GM23338 (cell line): ENCODE measurements at regions not wholly inside any gene's neighbourhood (a gene's known extent, or its start where the extent isn't known, plus 50 kb on each side); places are given as distances from the start of the nearest gene placed in this dataset.

Source experiments
- CREB1 ChIP-seq: fragments of 250-450 bp; sonication (Bioruptor Pico); IDR thresholded peaks from 2 replicates; pipeline ENCODE4 v1.5.0; 2020; ENCODE audit warnings: low read depth, mild to moderate bottlenecking, moderate library complexity
- CTCF ChIP-seq, 2 experiments: fragments of 200-600 bp in 1 of 2; sonication (generic) in 1 of 2; conservative IDR thresholded peaks; 2 replicates each; pipeline versions ENCODE4 v1.5.1 to v1.6.1; 2016 to 2017; ENCODE audit warnings: antibody characterized with exemption in 2 of 2, low read depth in 2 of 2, mild to moderate bottlenecking in 2 of 2, moderate library complexity in 1 of 2
- EZH2 ChIP-seq: fragments of 200-600 bp; sonication (generic); IDR thresholded peaks from one replicate; pipeline ENCODE4 v1.8.0; 2017; ENCODE audit warnings: antibody characterized with exemption, mild to moderate bottlenecking, low read depth; ENCODE audit not compliant: unreplicated experiment
- EZH2phosphoT487 ChIP-seq: fragments of 200-600 bp; sonication (generic); IDR thresholded peaks from one replicate; pipeline ENCODE4 v1.8.1; 2018; ENCODE audit warnings: antibody characterized with exemption; ENCODE audit not compliant: unreplicated experiment
- POLR2AphosphoS5 ChIP-seq: IDR thresholded peaks from 2 replicates; pipeline ENCODE4 v1.6.1; 2016; ENCODE audit warnings: antibody characterized with exemption, low read depth
- REST ChIP-seq: IDR thresholded peaks from one replicate; pipeline ENCODE4 v1.6.1; 2018; ENCODE audit warnings: antibody characterized with exemption; ENCODE audit not compliant: unreplicated experiment
- STAT1 ChIP-seq: IDR thresholded peaks from one replicate; pipeline ENCODE4 v1.6.1; 2016; ENCODE audit warnings: antibody characterized with exemption; ENCODE audit not compliant: unreplicated experiment
- ZNF114 ChIP-seq: fragments of 250-450 bp; sonication (Bioruptor Pico); IDR thresholded peaks from 2 replicates; pipeline ENCODE4 v1.5.0; 2020; ENCODE audit warnings: mild to moderate bottlenecking, moderate library complexity

- TF ChIP-seq POLR2AphosphoS5 (no peak), REST (no peak), CTCF (conservative IDR thresholded peaks at IDR 0.05; ENCODE audit: low read depth in 2 of 2) (no peak), EZH2phosphoT487 (no peak), EZH2 (no peak), CREB1 (CRISPR knock-in tag) (no peak), STAT1 (no peak), ZNF114 (CRISPR knock-in tag) (no peak)
Observed at GRCh38 chr12:78419513-78419912, 445.1 kb upstream of the SYT1 start.
